ENCODE measurements at regions not wholly inside any gene's neighbourhood (a gene's known extent, or its start where the extent isn't known, plus 50 kb on each side); places are given as distances from the start of the nearest gene placed in this dataset.
"Not testable (repeated sequence)": the region's sequence is repeated elsewhere in the genome, so short reads cannot be mapped to it uniquely, and the experiment has no call there.

- intact Hi-C loops (cut with DNase I), result no loop called here
- DNase-seq, result no peak
Measured at GRCh38 chr6:27556406-27556805, 83.5 kb upstream of the ZNF184 start.

- no peak for DNase-seq
- intact Hi-C loops (cut with DNase I), result no loop called here
Measured at GRCh38 chr6:27553123-27553904, 80.4 kb upstream of the ZNF184 start.

GRCh38 chr6:27551607-27552006 is 78.7 kb upstream of the ZNF184 start:
- no peak for DNase-seq
- intact Hi-C loops (cut with DNase I), result no loop called here

DNA sequence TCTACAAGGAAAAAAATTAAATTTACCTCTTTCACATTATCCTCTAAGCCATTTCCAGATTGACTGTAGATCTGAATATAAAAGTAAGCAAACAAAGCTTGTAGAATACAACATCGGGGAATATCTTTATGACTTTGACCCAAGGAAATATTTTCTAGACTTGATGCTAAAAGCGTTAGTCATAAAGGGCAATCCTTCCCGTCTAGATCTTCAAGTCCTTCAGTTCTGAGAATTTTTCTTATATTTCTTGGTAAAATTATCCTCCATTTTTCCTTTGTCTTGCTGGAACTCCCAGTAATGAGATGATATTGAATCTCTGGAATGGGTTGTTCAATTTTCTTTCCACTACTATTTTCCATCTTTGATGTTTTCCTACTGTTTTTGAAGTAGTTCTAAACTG is 77.8 kb upstream of the ZNF184 start:
- intact Hi-C loops (cut with DNase I), result no loop called here
- DNase-seq, result no peak

GRCh38 chr6:27549241-27549598 is 76.3 kb upstream of the ZNF184 start:
- DNase-seq; intact Hi-C loops (cut with DNase I): not testable (repeated sequence)

DNA sequence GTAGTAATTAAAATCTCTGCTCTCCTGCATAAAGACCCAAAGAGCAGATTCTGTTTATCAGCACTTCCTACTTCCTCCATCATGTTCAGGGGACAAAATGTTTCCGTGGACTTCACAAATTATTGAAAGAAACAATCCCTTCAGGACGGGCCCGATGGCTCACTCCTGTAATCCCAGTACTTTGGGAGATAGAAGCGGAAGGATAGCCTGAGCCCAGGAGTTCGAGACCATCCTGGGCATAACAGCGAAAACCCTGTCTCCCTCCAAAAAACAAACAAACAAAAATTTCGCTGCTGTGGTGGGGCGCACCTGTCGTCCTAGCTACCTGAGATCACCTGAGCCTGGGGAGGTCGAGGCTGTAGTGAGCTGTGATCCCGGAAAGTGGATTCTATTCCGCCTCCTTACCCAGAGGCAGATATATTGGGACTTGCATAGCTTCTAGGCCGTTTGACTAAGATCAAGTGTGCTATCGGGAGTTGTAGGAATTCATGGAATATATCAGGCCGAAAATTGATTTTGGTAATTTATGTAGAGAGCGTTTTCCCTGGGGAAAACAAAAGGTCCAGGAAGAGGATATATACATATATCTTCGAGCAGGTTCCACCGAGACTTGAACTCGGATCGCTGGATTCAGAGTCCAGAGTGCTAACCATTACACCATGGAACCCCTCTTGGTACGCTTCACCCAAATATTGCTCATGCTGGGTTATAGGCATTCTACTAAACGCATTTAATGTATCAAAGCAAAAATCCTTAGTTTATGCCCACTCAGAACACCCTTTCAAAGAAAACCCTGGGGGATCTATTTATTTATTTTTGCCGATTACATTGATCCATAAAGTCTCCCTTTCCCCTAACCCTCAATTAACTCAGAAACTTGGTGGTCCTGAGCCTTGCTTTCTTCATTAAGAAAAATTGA is 74.5 kb upstream of the ZNF184 start:
- intact Hi-C loops (cut with DNase I), result no loop called here
- DNase-seq, result no peak

DNA sequence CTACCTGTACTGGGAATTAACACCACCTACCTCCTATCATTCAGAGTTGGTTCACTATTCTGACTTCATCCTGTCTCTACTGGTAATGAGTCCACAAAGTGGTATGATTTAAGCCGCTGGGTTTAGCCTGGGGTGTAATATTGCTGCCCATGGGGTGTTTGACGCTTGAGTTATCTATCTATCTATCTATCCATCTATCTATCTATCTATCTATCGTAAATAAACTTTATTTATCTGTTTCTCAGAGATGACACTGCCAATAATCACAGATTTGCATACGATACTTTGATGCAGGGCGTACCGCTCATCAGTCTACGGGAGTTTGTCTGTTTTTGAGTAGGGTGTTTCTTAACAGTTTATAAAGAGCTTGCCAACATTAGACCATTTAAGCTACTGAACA is 73.6 kb upstream of the ZNF184 start:
- no peak for DNase-seq
- intact Hi-C loops (cut with DNase I), result no loop called here

GRCh38 chr6:27545271-27546046 is 72.6 kb upstream of the ZNF184 start:
- intact Hi-C loops (cut with DNase I), result no loop called here
- no peak for DNase-seq

- intact Hi-C loops (cut with DNase I), result no loop called here
- no peak for DNase-seq
Measured at GRCh38 chr6:27544612-27545260, 71.8 kb upstream of the ZNF184 start.

DNA sequence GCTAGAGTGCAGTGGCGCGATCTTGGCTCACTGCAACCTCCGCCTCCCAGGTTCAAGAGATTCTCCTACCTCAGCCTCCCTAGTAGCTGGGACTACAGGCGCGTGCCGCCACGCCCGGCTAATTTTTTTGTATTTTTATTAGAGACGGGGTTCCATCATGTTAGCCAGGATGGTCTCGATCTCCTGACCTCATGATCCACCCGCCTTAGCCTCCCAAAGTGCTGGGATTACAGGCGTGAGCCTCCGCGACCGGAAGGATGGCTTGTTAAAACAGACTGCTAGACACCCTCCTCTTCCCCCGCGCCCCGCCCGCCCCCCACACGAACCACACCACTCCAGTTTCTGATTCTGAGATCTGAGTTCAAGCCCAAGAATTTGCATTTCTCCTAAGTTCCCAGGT is 71.2 kb upstream of the ZNF184 start:
- intact Hi-C loops (cut with DNase I), result not testable (repeated sequence)

GRCh38 chr6:27542485-27542884 is 69.6 kb upstream of the ZNF184 start:
- intact Hi-C loops (cut with DNase I), result no loop called here
- no peak for DNase-seq

More for the DNA sequence above, 71.2 kb upstream of the ZNF184 start:
- not testable (repeated sequence) for DNase-seq

GRCh38 chr6:27541933-27542297 is 69.0 kb upstream of the ZNF184 start:
- intact Hi-C loops (cut with DNase I), result no loop called here
- DNase-seq, result no peak

DNA sequence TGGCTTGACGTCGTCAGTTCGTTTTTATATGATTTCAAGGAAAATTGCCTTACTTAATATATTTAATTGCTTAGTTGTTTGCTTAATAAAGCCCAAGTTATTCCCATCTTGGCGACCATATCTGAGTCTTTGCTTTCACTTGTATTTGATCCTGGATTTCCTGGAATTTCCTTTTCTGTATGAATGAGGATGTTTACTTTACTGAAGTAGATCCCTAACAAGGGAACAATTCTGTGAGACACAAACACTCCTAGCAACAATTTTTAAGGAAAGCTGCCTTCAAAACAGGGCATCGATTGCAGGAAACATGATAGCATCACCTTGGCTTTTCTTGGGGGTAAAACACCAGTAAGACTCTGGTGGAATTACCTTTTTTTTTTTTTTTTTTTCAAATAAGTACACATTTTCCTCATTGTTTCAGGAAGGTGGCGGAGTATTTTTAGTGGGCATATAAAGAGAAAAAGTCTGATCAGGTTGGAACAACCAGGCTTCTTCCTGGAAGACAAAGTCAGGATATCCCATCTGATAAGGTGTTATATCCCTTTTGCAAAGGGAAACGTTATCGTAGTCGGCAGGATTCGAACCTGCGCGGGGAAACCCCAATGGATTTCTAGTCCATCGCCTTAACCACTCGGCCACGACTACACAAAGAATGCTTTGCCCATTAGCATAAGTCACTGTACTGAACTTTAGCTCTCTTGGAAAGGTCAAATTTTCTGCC is 68.5 kb upstream of the ZNF184 start:
- no peak for DNase-seq
- intact Hi-C loops (cut with DNase I), result no loop called here

DNA sequence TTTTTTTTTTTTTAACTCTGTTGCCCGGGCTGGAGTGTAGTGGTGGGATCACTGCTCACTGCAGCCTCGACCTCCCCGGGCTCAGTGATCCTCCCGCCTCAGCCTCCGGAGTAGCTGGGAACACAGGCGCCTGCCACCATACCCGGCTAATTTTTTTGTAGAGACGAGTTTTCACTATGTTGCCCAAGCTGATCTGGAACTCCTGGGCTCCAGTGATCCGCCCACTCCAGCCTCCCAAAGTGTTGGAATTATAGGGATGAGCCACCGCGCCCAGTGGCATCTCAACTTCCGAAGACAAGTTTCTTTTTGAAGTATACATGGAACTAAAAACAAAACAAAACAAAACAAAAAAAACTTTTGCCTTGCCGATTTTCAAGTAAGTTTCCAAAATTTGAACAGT is 66.6 kb upstream of the ZNF184 start:
- intact Hi-C loops (cut with DNase I), result no loop called here
- no peak for DNase-seq

DNA sequence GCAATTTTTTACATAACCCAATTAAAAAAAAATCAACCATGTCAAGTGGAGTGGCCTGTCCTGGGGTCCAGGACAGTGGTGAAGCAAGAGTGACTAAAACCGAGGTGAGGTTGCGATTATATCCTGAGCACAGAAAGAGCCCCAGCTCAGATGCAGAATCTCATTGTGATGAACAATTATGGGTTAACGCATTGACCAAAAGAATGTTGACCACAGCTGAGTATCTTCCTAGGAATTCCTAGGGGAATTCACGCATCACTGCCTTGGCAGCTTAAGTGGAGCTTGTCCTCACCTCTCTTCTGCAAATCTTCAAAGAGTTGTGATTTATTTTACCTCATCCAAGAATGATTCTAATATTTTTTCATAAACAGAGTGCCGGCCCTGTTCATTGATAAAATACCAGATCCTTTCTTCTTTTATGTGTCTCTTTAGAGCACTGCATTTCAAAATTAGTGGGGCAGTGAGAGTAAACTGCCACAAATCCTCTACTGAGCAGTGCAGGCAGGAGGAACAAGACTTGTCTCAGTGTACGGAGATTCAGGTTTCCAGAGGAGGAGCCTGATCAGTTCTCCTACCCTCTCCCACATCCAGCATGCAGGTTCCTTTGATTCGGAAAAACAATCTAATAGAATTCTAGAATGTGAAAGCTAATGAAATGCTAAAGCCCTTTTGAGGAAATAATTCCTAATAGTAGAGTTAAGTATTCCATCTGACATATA is 60.1 kb upstream of the ZNF184 start:
- intact Hi-C loops (cut with DNase I), result no loop called here
- DNase-seq, result no peak

- no peak for DNase-seq
- intact Hi-C loops (cut with DNase I), result no loop called here
Measured at GRCh38 chr6:27531772-27532459, 59.0 kb upstream of the ZNF184 start.

- DNase-seq; intact Hi-C loops (cut with DNase I): not testable (repeated sequence)
Measured at GRCh38 chr6:27529796-27530195, 56.9 kb upstream of the ZNF184 start.

DNA sequence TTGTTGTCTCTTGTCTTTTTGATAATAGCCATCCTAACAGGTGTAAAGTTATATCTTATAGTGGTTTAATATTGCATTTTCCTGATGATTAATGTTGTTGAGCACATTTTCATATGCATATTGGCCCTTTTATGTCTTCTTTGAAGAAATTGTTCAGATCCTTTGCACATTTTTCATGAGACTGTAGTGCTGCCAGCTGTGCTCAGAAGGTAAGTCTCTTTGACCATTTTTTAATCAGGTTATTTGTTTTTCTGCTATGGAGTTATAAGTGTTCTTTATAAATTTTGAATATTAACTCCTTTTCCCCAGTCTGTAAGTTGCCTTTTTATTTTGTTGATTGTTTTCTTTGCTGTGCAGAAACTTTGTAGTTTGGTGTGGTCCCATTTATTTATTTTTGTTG is 55.8 kb upstream of the ZNF184 start:
- no peak for DNase-seq
- intact Hi-C loops (cut with DNase I), result no loop called here

Measured in posterior cingulate gyrus (tissue), 11 donors.